K562 (cell line): ENCODE measurements at regions not wholly inside any gene's neighbourhood (a gene's known extent, or its start where the extent isn't known, plus 50 kb on each side); places are given as distances from the start of the nearest gene placed in this dataset.

Experiments
- ATAC-seq: fragments of 200-7000 bp; cut with Tn5 transposase; 3 replicates; pipeline ENCODE4 v1.9.1; 2020; ENCODE audit warnings: moderate library complexity
- BruUV-seq: library from RNA; stranded (reverse); fragments of 400-500 nt; replicated peaks from 2 replicates; lab custom pipeline; 2021; lab: Mats Ljungman, UMichigan
- CTCF ChIA-PET: fragments of 300-600 bp; formaldehyde crosslinking; extraction: SDS; loops from one replicate; lab custom pipeline; 2021; ENCODE audit warnings: low intra/inter-chr PET ratio; lab: Yijun Ruan, JAX
- POLR2A ChIA-PET: fragments of 300-600, 350-650 bp; sonication (Branson Sonifier 250); formaldehyde crosslinking; extraction: SDS; loops from one replicate; lab custom pipeline; 2021; ENCODE audit warnings: antibody characterized with exemption, inconsistent platforms; lab: Yijun Ruan, JAX
- DNase-seq, 4 experiments: peaks; one replicate each; pipeline versions ENCODE4 v3.0.0 to v3.0.0-alpha.2; 2011 to 2018; ENCODE audit warnings: low spot score in 3 of 4, mixed read lengths in 3 of 4; ENCODE audit errors: extremely low read depth in 1 of 4
- FAIRE-seq: peaks from 2 replicates; lab custom pipeline; 2011; peaks lifted over from hg19 to GRCh38; lab: Jason Lieb, UNC
- H2AFZ ChIP-seq: 2 replicates; pipeline ENCODE4 v1.6.0; 2011; ENCODE audit warnings: low read depth, low read length, control low read depth, inconsistent platforms
- H3K27ac ChIP-seq: fragments of 200-600 bp; 3 replicates; pipeline ENCODE4 v1.8.0; 2011; ENCODE audit warnings: low read depth, mild to moderate bottlenecking, control low read depth, inconsistent platforms, low read length, moderate library complexity, mixed read lengths; ENCODE audit errors: extremely low read depth
- H3K27me3 ChIP-seq, 2 experiments: fragments of 300-600 bp in 1 of 2; 2 replicates in 1 of 2; 3 replicates in 1 of 2; pipeline versions ENCODE4 v1.6.0 to v1.8.0; 2011; ENCODE audit warnings: inconsistent platforms in 2 of 2, low read length in 2 of 2, mild to moderate bottlenecking in 1 of 2, mixed read lengths in 1 of 2, moderate library complexity in 1 of 2; ENCODE audit not compliant: control insufficient read depth in 2 of 2, insufficient read depth in 2 of 2
- H3K36me3 ChIP-seq: fragments of 300-600 bp; 3 replicates; pipeline ENCODE4 v1.8.0; 2011; ENCODE audit warnings: mild to moderate bottlenecking, low read length, inconsistent platforms; ENCODE audit not compliant: control insufficient read depth, insufficient read depth
- H3K4me1 ChIP-seq, 2 experiments: fragments of 200-600 bp in 1 of 2; replicated peaks in 1 of 2; 2 replicates in 1 of 2; 3 replicates in 1 of 2; pipeline versions ENCODE4 v1.5.1 to v1.8.0; 2011; ENCODE audit warnings: inconsistent platforms in 2 of 2, low read length in 2 of 2, mild to moderate bottlenecking in 1 of 2, mixed read lengths in 1 of 2, moderate library complexity in 1 of 2; ENCODE audit not compliant: control insufficient read depth in 2 of 2, insufficient read depth in 2 of 2
- H3K4me2 ChIP-seq: 2 replicates; pipeline ENCODE4 v1.6.1; 2011; ENCODE audit warnings: low read length, control low read depth, inconsistent platforms, mixed read lengths; ENCODE audit not compliant: insufficient read depth
- H3K4me3 ChIP-seq: fragments of 200-600 bp; sonication (generic), shearing (Covaris generic); 2 replicates; pipeline ENCODE4 v1.5.1; 2016; ENCODE audit warnings: control low read depth, inconsistent platforms
- H3K79me2 ChIP-seq: fragments of 200-600 bp; 3 replicates; pipeline ENCODE4 v1.8.0; 2011; ENCODE audit warnings: low read length, inconsistent platforms; ENCODE audit not compliant: control insufficient read depth, insufficient read depth
- H3K9ac ChIP-seq, 2 experiments: 2 replicates each; pipeline versions ENCODE4 v1.6.0 to v1.6.1; 2011; ENCODE audit warnings: low read depth in 2 of 2, low read length in 2 of 2, control low read depth in 1 of 2, inconsistent platforms in 1 of 2, mild to moderate bottlenecking in 1 of 2, mixed read lengths in 1 of 2; ENCODE audit not compliant: insufficient read depth in 1 of 2
- H3K9me1 ChIP-seq: one replicate; pipeline ENCODE4 v1.6.0; 2011; ENCODE audit warnings: inconsistent platforms, mild to moderate bottlenecking, low read length, moderate library complexity; ENCODE audit not compliant: control insufficient read depth, insufficient read depth
- H3K9me3 ChIP-seq: replicated peaks from 2 replicates; pipeline ENCODE4 v1.5.1; 2011; ENCODE audit warnings: low read depth, low read length, inconsistent platforms; ENCODE audit not compliant: control insufficient read depth, insufficient read depth
- H4K20me1 ChIP-seq: replicated peaks from 2 replicates; pipeline ENCODE4 v1.6.1; 2011; ENCODE audit warnings: low read length, inconsistent platforms, mixed read lengths; ENCODE audit not compliant: control insufficient read depth, insufficient read depth
- FIP1L1 ChIP-seq: fragments of 200-400 bp; formaldehyde crosslinking; IDR thresholded peaks from 2 replicates; pipeline ENCODE4 v1.6.1; 2018; ENCODE audit warnings: mild to moderate bottlenecking, low read depth, low read length; ENCODE audit not compliant: poor library complexity, severe bottlenecking
- GABPA ChIP-seq: fragments of 200-800 bp; sonication (Bioruptor generic); conservative IDR thresholded peaks from 2 replicates; pipeline ENCODE4 v1.6.1; 2016; ENCODE audit warnings: low read depth, missing genetic modification characterization, missing compliant biosample characterization
- IRF2 ChIP-seq: sonication (generic); formaldehyde crosslinking; IDR thresholded peaks from 2 replicates; pipeline ENCODE4 v1.8.1; 2022; ENCODE audit warnings: mild to moderate bottlenecking, missing genetic modification reagents
- SMAD1 ChIP-seq: fragments of 150-350 bp; IDR thresholded peaks from 2 replicates; pipeline ENCODE4 v1.6.1; 2014; ENCODE audit warnings: low read length, low read depth; ENCODE audit not compliant: partially characterized antibody
- TARDBP ChIP-seq: fragments of 450-650 bp; IDR thresholded peaks from 2 replicates; pipeline ENCODE4 v1.6.1; 2016
- ZNF124 ChIP-seq: sonication (generic); formaldehyde crosslinking; IDR thresholded peaks from 2 replicates; pipeline ENCODE4 v1.8.1; 2022; ENCODE audit warnings: missing genetic modification reagents
- whole genome bisulfite sequencing: fragments of 100-300 bp; shearing (Covaris generic); methylation state at CpG from one replicate; pipeline ENCODE4 v1.1.6; 2016; ENCODE audit warnings: low coverage, mixed read lengths; ENCODE audit not compliant: insufficient coverage; ENCODE audit errors: missing lambda C conversion rate; 5-methylcytosine and 5-hydroxymethylcytosine counted together
- in situ Hi-C: fragments of 300-500 bp; cut with MboI; formaldehyde crosslinking; loops from 4 replicates; pipeline ENCODE4 v1.15.0; 2018; ENCODE audit warnings: inconsistent platforms, mixed read lengths
- intact Hi-C: fragments of 100-400 bp; cut with micrococcal nuclease; formaldehyde crosslinking; loops from 2 replicates; pipeline ENCODE4 v1.14.2; 2022
- TF ChIP-seq, protein P1 (sequence below): fragments of 250-450 bp; sonication (Bioruptor Pico); IDR thresholded peaks from 2 replicates; pipeline ENCODE4 v1.8.0; 2022; ENCODE audit warnings: moderate library complexity, mild to moderate bottlenecking, inconsistent platforms
- TF ChIP-seq, protein P2 (sequence below): sonication (generic); formaldehyde crosslinking; IDR thresholded peaks from 2 replicates; pipeline ENCODE4 v1.4.0; 2020; ENCODE audit warnings: mild to moderate bottlenecking, missing genetic modification reagents
- TF ChIP-seq, protein P3 (sequence below): fragments of 450-650 bp; IDR thresholded peaks from 2 replicates; pipeline ENCODE4 v1.6.1; 2016; ENCODE audit warnings: antibody characterized with exemption

DNA sequence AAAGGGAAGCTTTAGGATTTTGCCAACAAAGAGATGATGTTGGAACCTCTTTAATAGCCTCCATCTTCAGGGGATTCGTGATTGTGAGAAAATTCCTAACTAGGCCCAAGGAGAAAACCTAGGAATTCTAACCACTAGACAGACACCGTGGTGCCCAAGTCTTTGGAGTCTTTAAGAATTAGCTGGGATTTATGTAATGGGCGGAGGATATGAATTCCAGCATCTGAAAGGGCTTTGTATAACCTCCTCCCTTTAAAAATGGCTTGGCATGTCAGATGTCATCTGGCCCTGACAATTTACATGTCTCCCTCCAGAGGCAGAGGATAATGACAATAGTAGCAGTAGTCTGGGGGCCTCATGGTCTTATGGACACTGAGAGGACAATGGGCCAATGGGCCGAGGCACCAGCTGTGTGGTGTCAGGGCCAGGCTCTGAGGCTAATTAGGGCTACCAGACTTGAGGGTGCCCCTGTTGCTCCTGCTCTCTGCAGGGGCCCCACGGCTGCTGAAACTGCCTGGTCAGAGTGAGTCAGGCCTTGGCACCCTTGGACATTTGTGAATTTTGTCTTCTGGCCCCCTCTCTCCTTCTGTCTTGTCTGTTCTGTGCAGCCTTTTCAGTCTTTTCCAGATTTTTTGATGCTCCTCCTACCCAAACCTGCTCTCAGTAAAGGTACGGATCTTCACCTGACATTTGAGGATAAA lies 113.9 kb downstream of the EDN1 start:
- no peak for FAIRE-seq

More for the DNA sequence above, 113.9 kb downstream of the EDN1 start:
- Histone ChIP-seq H3K9me3 (no peaks in the 10 kb centered on the region), H3K9me1 (no peaks in the 10 kb centered on the region), H4K20me1 (no peaks in the 10 kb centered on the region), H3K4me3 (no peak overlapping the region), H3K79me2 (no peaks in the 10 kb centered on the region), H3K9ac (no peak overlapping the region), H3K4me2 (no peak overlapping the region), H3K4me1 (no peaks in the 10 kb centered on the region), H3K36me3 (no peaks in the 10 kb centered on the region), H3K27me3 (no peaks in the 10 kb centered on the region), H2AFZ (no peak overlapping the region)
- 1% methylated on average over 6 of the region's 6 CpGs for WGBS
- BruUV-seq, result no TSS peak
- POLR2A ChIA-PET, result interaction anchor here (0.7 kb wide), 1 partner anchor 882 kb away, joined by 3 read pairs; no protein-coding TSS in a partner anchor
- no peak for DNase-seq
- in situ Hi-C loops, result no loop called here
- intact Hi-C loops, result no loop called here
- TF ChIP-seq, protein P1, sequence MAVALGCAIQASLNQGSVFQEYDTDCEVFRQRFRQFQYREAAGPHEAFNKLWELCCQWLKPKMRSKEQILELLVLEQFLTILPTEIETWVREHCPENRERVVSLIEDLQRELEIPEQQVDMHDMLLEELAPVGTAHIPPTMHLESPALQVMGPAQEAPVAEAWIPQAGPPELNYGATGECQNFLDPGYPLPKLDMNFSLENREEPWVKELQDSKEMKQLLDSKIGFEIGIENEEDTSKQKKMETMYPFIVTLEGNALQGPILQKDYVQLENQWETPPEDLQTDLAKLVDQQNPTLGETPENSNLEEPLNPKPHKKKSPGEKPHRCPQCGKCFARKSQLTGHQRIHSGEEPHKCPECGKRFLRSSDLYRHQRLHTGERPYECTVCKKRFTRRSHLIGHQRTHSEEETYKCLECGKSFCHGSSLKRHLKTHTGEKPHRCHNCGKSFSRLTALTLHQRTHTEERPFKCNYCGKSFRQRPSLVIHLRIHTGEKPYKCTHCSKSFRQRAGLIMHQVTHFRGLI (CRISPR knock-in tag), result no peak
- no peak for TF ChIP-seq ZNF124 (CRISPR knock-in tag)
- TF ChIP-seq GABPA, result no peak
- TF ChIP-seq, protein P2, sequence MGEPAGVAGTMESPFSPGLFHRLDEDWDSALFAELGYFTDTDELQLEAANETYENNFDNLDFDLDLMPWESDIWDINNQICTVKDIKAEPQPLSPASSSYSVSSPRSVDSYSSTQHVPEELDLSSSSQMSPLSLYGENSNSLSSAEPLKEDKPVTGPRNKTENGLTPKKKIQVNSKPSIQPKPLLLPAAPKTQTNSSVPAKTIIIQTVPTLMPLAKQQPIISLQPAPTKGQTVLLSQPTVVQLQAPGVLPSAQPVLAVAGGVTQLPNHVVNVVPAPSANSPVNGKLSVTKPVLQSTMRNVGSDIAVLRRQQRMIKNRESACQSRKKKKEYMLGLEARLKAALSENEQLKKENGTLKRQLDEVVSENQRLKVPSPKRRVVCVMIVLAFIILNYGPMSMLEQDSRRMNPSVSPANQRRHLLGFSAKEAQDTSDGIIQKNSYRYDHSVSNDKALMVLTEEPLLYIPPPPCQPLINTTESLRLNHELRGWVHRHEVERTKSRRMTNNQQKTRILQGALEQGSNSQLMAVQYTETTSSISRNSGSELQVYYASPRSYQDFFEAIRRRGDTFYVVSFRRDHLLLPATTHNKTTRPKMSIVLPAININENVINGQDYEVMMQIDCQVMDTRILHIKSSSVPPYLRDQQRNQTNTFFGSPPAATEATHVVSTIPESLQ (CRISPR knock-in tag), result no peak
- TF ChIP-seq FIP1L1, result no peak
- TF ChIP-seq IRF2 (CRISPR knock-in tag), result no peak
- TF ChIP-seq, protein P3, sequence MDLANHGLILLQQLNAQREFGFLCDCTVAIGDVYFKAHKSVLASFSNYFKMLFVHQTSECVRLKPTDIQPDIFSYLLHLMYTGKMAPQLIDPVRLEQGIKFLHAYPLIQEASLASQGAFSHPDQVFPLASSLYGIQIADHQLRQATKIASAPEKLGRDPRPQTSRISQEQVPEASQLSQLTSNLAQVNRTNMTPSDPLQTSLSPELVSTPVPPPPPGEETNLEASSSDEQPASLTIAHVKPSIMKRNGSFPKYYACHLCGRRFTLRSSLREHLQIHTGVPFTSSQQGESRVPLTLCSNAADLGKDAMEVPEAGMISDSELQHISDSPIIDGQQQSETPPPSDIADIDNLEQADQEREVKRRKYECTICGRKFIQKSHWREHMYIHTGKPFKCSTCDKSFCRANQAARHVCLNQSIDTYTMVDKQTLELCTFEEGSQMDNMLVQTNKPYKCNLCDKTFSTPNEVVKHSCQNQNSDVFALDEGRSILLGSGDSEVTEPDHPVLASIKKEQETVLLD, result no peak
- TF ChIP-seq TARDBP, result no peak
- no peak for TF ChIP-seq SMAD1
- TF ChIP-seq, all 486 proteins: peak for 0
- H3K27ac ChIP-seq, result no peak overlapping the region
- ATAC-seq, result no peak
- CTCF ChIA-PET, result no interaction called here
